Right lobe of liver (tissue), 4 donors: ENCODE measurements at regions not wholly inside any gene's neighbourhood (a gene's known extent, or its start where the extent isn't known, plus 50 kb on each side); places are given as distances from the start of the nearest gene placed in this dataset.

Source experiments
- CTCF ChIP-seq, 4 donors: fragments of 200-600 bp in 3 of 4; fragments of 450-650 bp in 1 of 4; IDR thresholded peaks; one replicate each; pipeline versions ENCODE4 v1.5.1 to v1.8.0; 2016 to 2022; ENCODE audit warnings: antibody characterized with exemption in 4 of 4, mild to moderate bottlenecking in 2 of 4
- POLR2A ChIP-seq: fragments of 450-650 bp; IDR thresholded peaks from one replicate; pipeline ENCODE4 v1.6.1; 2017; ENCODE audit warnings: antibody characterized with exemption, mild to moderate bottlenecking
- donor health status: DM: no; HTN: no; CAD: no.
- donor health status: DM: no; HTN: no; CAD: no.
- donor health status: DM: no; HTN: yes; CAD: no.

DNA sequence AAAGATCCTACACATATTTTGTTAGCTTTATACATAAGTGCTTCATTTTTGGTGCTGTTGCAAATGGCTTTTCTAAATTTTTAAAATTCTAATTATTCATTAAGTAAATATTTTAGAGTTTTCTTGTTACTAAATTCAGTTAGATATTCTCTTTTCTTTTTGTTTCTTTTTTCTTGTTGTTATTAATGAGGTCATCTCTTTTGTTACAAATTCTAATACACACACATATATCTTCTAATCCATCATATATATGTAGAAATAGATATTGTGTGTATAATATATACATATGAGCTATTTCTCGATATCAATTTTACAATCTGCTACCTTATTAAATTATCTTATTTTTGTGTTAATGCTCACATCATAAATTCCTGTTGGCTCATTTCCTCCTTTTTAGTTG lies 255.9 kb downstream of the GALR1 start:
- TF ChIP-seq POLR2A (no peak), CTCF (IDR thresholded peaks at IDR 0.05) (no peak)
